ENCODE measurements at regions not wholly inside any gene's neighbourhood (a gene's known extent, or its start where the extent isn't known, plus 50 kb on each side); places are given as distances from the start of the nearest gene placed in this dataset.

DNA sequence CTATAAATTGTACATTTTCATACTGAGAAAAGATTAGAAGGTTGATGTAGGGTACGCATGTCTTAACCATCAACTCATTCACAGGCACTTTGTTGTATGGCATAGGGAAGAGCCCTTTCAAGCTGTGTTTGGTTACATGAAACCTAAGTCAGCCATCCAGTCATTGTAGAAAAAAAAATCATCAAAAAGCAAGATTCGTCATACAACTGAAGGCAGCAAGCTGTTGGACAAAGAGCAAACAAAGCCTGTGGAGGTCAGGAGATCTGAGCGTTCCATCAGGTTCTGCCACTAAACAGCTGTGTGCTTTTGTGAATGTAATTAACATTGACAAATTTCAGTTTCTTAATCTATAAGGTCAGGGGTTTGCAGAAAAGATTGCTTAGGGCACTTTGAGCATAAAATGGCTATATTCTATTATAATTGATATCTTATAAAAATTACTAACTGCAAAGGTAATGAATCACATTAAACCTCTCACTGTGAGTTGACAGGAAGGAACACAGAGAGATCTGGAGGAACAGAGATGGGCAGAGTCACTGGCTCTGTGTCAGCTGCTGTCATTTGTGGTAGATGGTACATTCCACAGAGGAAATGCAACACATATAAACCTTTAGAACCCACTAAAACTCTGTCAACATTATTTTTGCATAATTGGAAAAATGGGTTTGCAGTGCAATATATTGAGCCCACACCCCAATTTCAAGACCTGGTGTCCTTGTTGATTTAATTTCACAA, 66.3 kb upstream of the MYOCD start:
- H2BK120ac ChIP-seq (ENCODE audit: low read depth, low read length) = no peak overlapping the region
- DNase-seq = no peak
- H2BK5ac ChIP-seq (ENCODE audit: low read length) = no peak overlapping the region
- H3K36me3 ChIP-seq (ENCODE audit: control insufficient read depth, insufficient read depth, low read length) = no peaks in the 10 kb centered on the region
- no peak overlapping the region for H4K5ac ChIP-seq (ENCODE audit: low read length)
- no peak overlapping the region for H3K4me2 ChIP-seq (ENCODE audit: low read length)
- no peaks in the 10 kb centered on the region for H3K79me2 ChIP-seq (ENCODE audit: control insufficient read depth, insufficient read depth, low read length)
- H3K79me1 ChIP-seq (ENCODE audit: low read length) = no peaks in the 10 kb centered on the region
- no peaks in the 10 kb centered on the region for H3K27me3 ChIP-seq (ENCODE audit: insufficient read depth, low read length, poor library complexity)
- no peak overlapping the region for H3K9ac ChIP-seq (ENCODE audit: low read length)
- no peak overlapping the region for H3K4me3 ChIP-seq (ENCODE audit: low read length)
- H2AK5ac ChIP-seq (ENCODE audit: low read length) = no peak overlapping the region
- no peak overlapping the region for H3K56ac ChIP-seq (ENCODE audit: low read length)
- no peak overlapping the region for H4K8ac ChIP-seq (ENCODE audit: low read depth, low read length)
- H3K23ac ChIP-seq (ENCODE audit: low read length) = no peak overlapping the region
- no peak overlapping the region for H2BK15ac ChIP-seq (replicated peaks; ENCODE audit: low read depth)
- no peak overlapping the region for H3K4ac ChIP-seq (ENCODE audit: low read depth, low read length)
- no peaks in the 10 kb centered on the region for H3K4me1 ChIP-seq (ENCODE audit: control insufficient read depth, low read depth, low read length)
- no CpG with 5 or more reads among the region's 3 CpGs for WGBS (ENCODE audit: extremely low coverage, insufficient coverage, low lambda C conversion rate)
- no peak overlapping the region for H3K18ac ChIP-seq (ENCODE audit: low read length)
- H3K27ac ChIP-seq (ENCODE audit: low read depth, low read length) = no peak overlapping the region

DNA sequence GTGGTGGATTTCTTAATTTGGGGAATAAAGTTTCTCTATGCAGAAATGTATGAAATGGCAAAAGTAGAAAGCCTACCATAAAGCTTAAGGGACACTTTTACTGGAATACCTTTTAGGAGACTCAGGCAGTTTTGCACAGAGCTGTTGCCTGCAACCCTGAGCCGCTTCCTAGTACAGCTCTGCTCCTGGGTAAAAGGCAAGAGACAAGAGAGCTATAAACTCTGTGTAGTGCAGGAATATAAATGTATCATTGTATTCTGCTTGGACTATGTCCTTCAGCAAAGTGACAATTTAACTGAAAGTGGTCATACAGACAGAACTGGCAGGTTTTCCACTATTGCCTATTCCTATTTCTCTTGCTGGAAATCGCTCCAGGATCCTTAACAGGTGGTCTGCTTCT, 65.3 kb upstream of the MYOCD start:
- Histone ChIP-seq H3K4ac (ENCODE audit: low read depth, low read length) (no peak overlapping the region), H2AK5ac (ENCODE audit: low read length) (no peak overlapping the region), H3K56ac (ENCODE audit: low read length) (no peak overlapping the region), H3K27me3 (ENCODE audit: insufficient read depth, low read length, poor library complexity) (no peaks in the 10 kb centered on the region), H3K4me1 (ENCODE audit: control insufficient read depth, low read depth, low read length) (no peaks in the 10 kb centered on the region), H2BK5ac (ENCODE audit: low read length) (no peak overlapping the region), H3K79me2 (ENCODE audit: control insufficient read depth, insufficient read depth, low read length) (no peaks in the 10 kb centered on the region), H2BK15ac (replicated peaks; ENCODE audit: low read depth) (no peak overlapping the region), H3K4me2 (ENCODE audit: low read length) (no peak overlapping the region), H3K36me3 (ENCODE audit: control insufficient read depth, insufficient read depth, low read length) (no peaks in the 10 kb centered on the region), H3K18ac (ENCODE audit: low read length) (no peak overlapping the region), H4K5ac (ENCODE audit: low read length) (no peak overlapping the region), H3K4me3 (ENCODE audit: low read length) (no peak overlapping the region), H3K23ac (ENCODE audit: low read length) (no peak overlapping the region), H3K9ac (ENCODE audit: low read length) (no peak overlapping the region), H4K8ac (ENCODE audit: low read depth, low read length) (no peak overlapping the region), H3K27ac (ENCODE audit: low read depth, low read length) (no peak overlapping the region), H2BK120ac (ENCODE audit: low read depth, low read length) (no peak overlapping the region), H3K79me1 (ENCODE audit: low read length) (no peaks in the 10 kb centered on the region)
- no peak for DNase-seq
- no CpG with 5 or more reads among the region's 2 CpGs for WGBS (ENCODE audit: extremely low coverage, insufficient coverage, low lambda C conversion rate)

GRCh38 chr17:12603566-12603965, 62.1 kb upstream of the MYOCD start:
- Histone ChIP-seq H3K36me3 (ENCODE audit: control insufficient read depth, insufficient read depth, low read length) (no peaks in the 10 kb centered on the region), H3K4me3 (ENCODE audit: low read length) (no peak overlapping the region), H4K5ac (ENCODE audit: low read length) (no peak overlapping the region), H2BK5ac (ENCODE audit: low read length) (no peak overlapping the region), H3K79me2 (ENCODE audit: control insufficient read depth, insufficient read depth, low read length) (no peaks in the 10 kb centered on the region), H3K18ac (ENCODE audit: low read length) (no peak overlapping the region), H3K79me1 (ENCODE audit: low read length) (no peaks in the 10 kb centered on the region), H4K8ac (ENCODE audit: low read depth, low read length) (no peak overlapping the region), H3K4me2 (ENCODE audit: low read length) (no peak overlapping the region), H3K4me1 (ENCODE audit: control insufficient read depth, low read depth, low read length) (no peaks in the 10 kb centered on the region), H3K23ac (ENCODE audit: low read length) (no peak overlapping the region), H3K4ac (ENCODE audit: low read depth, low read length) (no peak overlapping the region), H2AK5ac (ENCODE audit: low read length) (no peak overlapping the region), H3K27ac (ENCODE audit: low read depth, low read length) (no peak overlapping the region), H2BK15ac (replicated peaks; ENCODE audit: low read depth) (no peak overlapping the region), H2BK120ac (ENCODE audit: low read depth, low read length) (no peak overlapping the region), H3K27me3 (ENCODE audit: insufficient read depth, low read length, poor library complexity) (no peaks in the 10 kb centered on the region), H3K9ac (ENCODE audit: low read length) (no peak overlapping the region), H3K56ac (ENCODE audit: low read length) (no peak overlapping the region)
- WGBS (ENCODE audit: extremely low coverage, insufficient coverage, low lambda C conversion rate) = no CpG with 5 or more reads among the region's 6 CpGs
- DNase-seq = no peak

- Histone ChIP-seq H3K36me3 (ENCODE audit: control insufficient read depth, insufficient read depth, low read length) (no peaks in the 10 kb centered on the region), H3K4me2 (ENCODE audit: low read length) (no peak overlapping the region), H2AK5ac (ENCODE audit: low read length) (no peak overlapping the region), H2BK5ac (ENCODE audit: low read length) (no peak overlapping the region), H3K27me3 (ENCODE audit: insufficient read depth, low read length, poor library complexity) (no peaks in the 10 kb centered on the region), H3K27ac (ENCODE audit: low read depth, low read length) (no peak overlapping the region), H3K9ac (ENCODE audit: low read length) (no peak overlapping the region), H3K4me3 (ENCODE audit: low read length) (no peak overlapping the region), H4K8ac (ENCODE audit: low read depth, low read length) (no peak overlapping the region), H3K4me1 (ENCODE audit: control insufficient read depth, low read depth, low read length) (no peaks in the 10 kb centered on the region), H2BK15ac (replicated peaks; ENCODE audit: low read depth) (no peak overlapping the region), H3K56ac (ENCODE audit: low read length) (no peak overlapping the region), H3K79me2 (ENCODE audit: control insufficient read depth, insufficient read depth, low read length) (no peaks in the 10 kb centered on the region), H4K5ac (ENCODE audit: low read length) (no peak overlapping the region), H2BK120ac (ENCODE audit: low read depth, low read length) (no peak overlapping the region), H3K18ac (ENCODE audit: low read length) (no peak overlapping the region), H3K79me1 (ENCODE audit: low read length) (no peaks in the 10 kb centered on the region), H3K4ac (ENCODE audit: low read depth, low read length) (no peak overlapping the region), H3K23ac (ENCODE audit: low read length) (no peak overlapping the region)
- WGBS (ENCODE audit: extremely low coverage, insufficient coverage, low lambda C conversion rate) = no CpG with 5 or more reads among the region's 5 CpGs
- no peak for DNase-seq
Observed at GRCh38 chr17:12605222-12605621, 60.5 kb upstream of the MYOCD start.

DNA sequence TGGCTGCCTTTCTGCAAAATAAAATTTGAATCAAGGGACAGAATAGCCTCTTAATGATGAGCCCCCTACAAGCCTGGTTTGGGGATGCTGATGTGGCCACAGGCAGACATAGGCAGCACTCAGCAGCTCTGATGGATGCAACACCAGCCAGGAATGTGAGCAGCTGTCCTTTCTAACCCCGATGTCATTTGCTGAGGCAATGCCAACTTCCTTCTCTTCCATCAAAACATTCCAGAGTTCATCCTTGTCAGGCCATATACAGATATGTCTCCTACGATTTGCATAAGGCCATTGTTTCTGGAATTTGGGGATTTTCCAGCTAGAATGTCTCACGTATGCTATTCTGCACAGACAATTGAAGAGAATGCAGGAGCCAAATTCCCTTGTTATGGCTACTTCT, 52.1 kb upstream of the MYOCD start:
- no peaks in the 10 kb centered on the region for H3K79me2 ChIP-seq (ENCODE audit: control insufficient read depth, insufficient read depth, low read length)
- no peak overlapping the region for H3K23ac ChIP-seq (ENCODE audit: low read length)
- H3K4me2 ChIP-seq (ENCODE audit: low read length) = no peak overlapping the region
- H3K4me1 ChIP-seq (ENCODE audit: control insufficient read depth, low read depth, low read length) = no peaks in the 10 kb centered on the region
- H3K4me3 ChIP-seq (ENCODE audit: low read length) = no peak overlapping the region
- no peak overlapping the region for H4K5ac ChIP-seq (ENCODE audit: low read length)
- H2BK5ac ChIP-seq (ENCODE audit: low read length) = no peak overlapping the region
- H3K79me1 ChIP-seq (ENCODE audit: low read length) = no peaks in the 10 kb centered on the region
- peak; percentile 59 for DNase-seq
- no peak overlapping the region for H3K9ac ChIP-seq (ENCODE audit: low read length)
- no peak overlapping the region for H3K56ac ChIP-seq (ENCODE audit: low read length)
- WGBS (ENCODE audit: extremely low coverage, insufficient coverage, low lambda C conversion rate) = no CpG with 5 or more reads among the region's 3 CpGs
- H2AK5ac ChIP-seq (ENCODE audit: low read length) = no peak overlapping the region
- H3K27me3 ChIP-seq (ENCODE audit: insufficient read depth, low read length, poor library complexity) = no peaks in the 10 kb centered on the region
- no peak overlapping the region for H4K8ac ChIP-seq (ENCODE audit: low read depth, low read length)
- no peak overlapping the region for H3K27ac ChIP-seq (ENCODE audit: low read depth, low read length)
- H2BK15ac ChIP-seq (replicated peaks; ENCODE audit: low read depth) = no peak overlapping the region
- no peak overlapping the region for H3K4ac ChIP-seq (ENCODE audit: low read depth, low read length)
- no peak overlapping the region for H2BK120ac ChIP-seq (ENCODE audit: low read depth, low read length)
- no peaks in the 10 kb centered on the region for H3K36me3 ChIP-seq (ENCODE audit: control insufficient read depth, insufficient read depth, low read length)
- no peak overlapping the region for H3K18ac ChIP-seq (ENCODE audit: low read length)

All from mesendoderm (in vitro differentiated cells).